ENCODE measurements at regions not wholly inside any gene's neighbourhood (a gene's known extent, or its start where the extent isn't known, plus 50 kb on each side); places are given as distances from the start of the nearest gene placed in this dataset.

GRCh38 chr13:73739394-73739793 is 394.8 kb downstream of the KLF12 start:
- Histone ChIP-seq H3K36me3 (ENCODE audit: control insufficient read depth, insufficient read depth, low read length) (no peaks in the 10 kb centered on the region), H2AFZ (no peak overlapping the region), H3K27ac (no peak overlapping the region), H3K27me3 (ENCODE audit: control insufficient read depth, insufficient read depth, low read length) (no peaks in the 10 kb centered on the region), H3K9ac (no peak overlapping the region), H3K4me1 (no peaks in the 10 kb centered on the region), H3K4me3 (ENCODE audit: low read depth, low read length) (no peak overlapping the region), H3K9me3 (ENCODE audit: control insufficient read depth, low read length) (no peaks in the 10 kb centered on the region), H3K79me2 (no peaks in the 10 kb centered on the region), H3K4me2 (ENCODE audit: low read length) (no peak overlapping the region)
- TF ChIP-seq CTCF (IDR thresholded peaks at IDR 0.05): no peak

DNA sequence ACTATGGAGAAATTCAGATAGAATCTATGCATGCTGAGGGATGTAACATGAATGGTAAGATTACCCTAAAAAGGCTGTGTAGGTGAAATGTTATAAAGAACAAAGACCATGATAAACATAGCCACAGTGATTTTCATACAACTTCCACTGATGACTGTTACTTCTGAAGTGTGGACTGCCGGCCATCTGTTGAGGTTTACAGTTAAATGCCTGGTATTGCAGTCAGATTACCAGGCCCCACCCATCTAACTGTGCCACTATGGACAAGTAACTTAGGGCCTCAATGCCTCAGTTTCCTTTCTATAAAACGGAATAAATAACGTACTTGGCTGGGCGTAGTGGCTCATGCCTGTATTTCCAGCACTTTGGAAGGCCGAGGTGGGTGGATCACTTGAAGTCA is 395.6 kb downstream of the KLF12 start:
- Histone ChIP-seq H3K9ac (no peak overlapping the region), H3K36me3 (ENCODE audit: control insufficient read depth, insufficient read depth, low read length) (no peaks in the 10 kb centered on the region), H3K4me1 (no peaks in the 10 kb centered on the region), H2AFZ (no peak overlapping the region), H3K79me2 (no peaks in the 10 kb centered on the region), H3K27ac (no peak overlapping the region), H3K9me3 (ENCODE audit: control insufficient read depth, low read length) (no peaks in the 10 kb centered on the region), H3K4me3 (ENCODE audit: low read depth, low read length) (no peak overlapping the region), H3K4me2 (ENCODE audit: low read length) (no peak overlapping the region), H3K27me3 (ENCODE audit: control insufficient read depth, insufficient read depth, low read length) (no peaks in the 10 kb centered on the region)
- TF ChIP-seq CTCF (IDR thresholded peaks at IDR 0.05): no peak

DNA sequence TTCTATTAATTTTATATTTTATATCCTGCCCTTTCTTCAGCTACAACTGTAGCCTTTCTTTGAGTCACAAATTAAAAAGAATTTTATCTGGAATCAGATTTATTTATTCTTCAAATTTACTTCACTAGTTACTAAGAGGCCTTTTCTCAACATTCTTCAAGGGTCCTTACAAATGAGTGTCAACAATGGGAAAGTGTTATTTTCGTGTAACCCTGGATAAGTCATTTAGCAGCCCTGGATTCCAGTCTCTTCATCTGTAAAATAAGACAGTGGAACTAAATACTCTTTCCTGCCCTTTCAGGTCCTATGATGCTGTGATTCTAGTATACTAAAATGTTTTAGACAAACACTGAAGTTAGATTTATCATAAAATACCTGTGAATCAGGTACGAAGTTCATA is 397.0 kb downstream of the KLF12 start:
- Histone ChIP-seq H3K9me3 (ENCODE audit: control insufficient read depth, low read length) (no peaks in the 10 kb centered on the region), H3K4me3 (ENCODE audit: low read depth, low read length) (no peak overlapping the region), H3K27ac (no peak overlapping the region), H3K27me3 (ENCODE audit: control insufficient read depth, insufficient read depth, low read length) (no peaks in the 10 kb centered on the region), H3K4me1 (no peaks in the 10 kb centered on the region), H3K9ac (no peak overlapping the region), H3K4me2 (ENCODE audit: low read length) (no peak overlapping the region), H3K36me3 (ENCODE audit: control insufficient read depth, insufficient read depth, low read length) (no peaks in the 10 kb centered on the region), H2AFZ (no peak overlapping the region), H3K79me2 (no peaks in the 10 kb centered on the region)
- TF ChIP-seq CTCF (IDR thresholded peaks at IDR 0.05): no peak

GRCh38 chr13:73733706-73734105 is 400.5 kb downstream of the KLF12 start:
- H3K4me2 ChIP-seq (ENCODE audit: low read length): no peak overlapping the region
- no peak for TF ChIP-seq CTCF (IDR thresholded peaks at IDR 0.05)

GRCh38 chr13:73732350-73732749 is 401.9 kb downstream of the KLF12 start:
- no peaks in the 10 kb centered on the region for H3K4me1 ChIP-seq
- no peaks in the 10 kb centered on the region for H3K79me2 ChIP-seq
- no peak for TF ChIP-seq CTCF (IDR thresholded peaks at IDR 0.05)
- H3K36me3 ChIP-seq (ENCODE audit: control insufficient read depth, insufficient read depth, low read length): no peaks in the 10 kb centered on the region
- no peak overlapping the region for H3K27ac ChIP-seq
- H3K9ac ChIP-seq: no peak overlapping the region
- H3K9me3 ChIP-seq (ENCODE audit: control insufficient read depth, low read length): no peaks in the 10 kb centered on the region
- no peak overlapping the region for H3K4me3 ChIP-seq (ENCODE audit: low read depth, low read length)
- no peaks in the 10 kb centered on the region for H3K27me3 ChIP-seq (ENCODE audit: control insufficient read depth, insufficient read depth, low read length)
- no peak overlapping the region for H2AFZ ChIP-seq
- H3K4me2 ChIP-seq (ENCODE audit: low read length): no peak overlapping the region

More at GRCh38 chr13:73733706-73734105, 400.5 kb downstream of the KLF12 start:
- Histone ChIP-seq H3K36me3 (ENCODE audit: control insufficient read depth, insufficient read depth, low read length) (no peaks in the 10 kb centered on the region), H3K27ac (no peak overlapping the region), H3K79me2 (no peaks in the 10 kb centered on the region), H3K9me3 (ENCODE audit: control insufficient read depth, low read length) (no peaks in the 10 kb centered on the region), H3K9ac (no peak overlapping the region), H3K4me1 (no peaks in the 10 kb centered on the region), H3K27me3 (ENCODE audit: control insufficient read depth, insufficient read depth, low read length) (no peaks in the 10 kb centered on the region), H2AFZ (no peak overlapping the region), H3K4me3 (ENCODE audit: low read depth, low read length) (no peak overlapping the region)
